ENCODE measurements at regions not wholly inside any gene's neighbourhood (a gene's known extent, or its start where the extent isn't known, plus 50 kb on each side); places are given as distances from the start of the nearest gene placed in this dataset.

- intact Hi-C loops (cut with DNase I; ENCODE audit: low total_unique reads): no loop called here
- DNase-seq: no peak
- no peak for ATAC-seq
- H3K36me3 ChIP-seq: no peaks in the 10 kb centered on the region
- H3K4me1 ChIP-seq: no peaks in the 10 kb centered on the region
- no peaks in the 10 kb centered on the region for H3K27me3 ChIP-seq
- in situ Hi-C loops (cut with MboI; ENCODE audit: low sequenced_read_pairs in 4 of 4): no loop called here
- no peak overlapping the region for H3K27ac ChIP-seq
- no peaks in the 10 kb centered on the region for H3K9me3 ChIP-seq
- TF ChIP-seq POLR2A (IDR thresholded peaks at IDR 0.05) (no peak), CTCF (IDR thresholded peaks at IDR 0.05 in 4 of 5, conservative IDR thresholded peaks at IDR 0.05 in 1 of 5) (no peak)
- H3K4me3 ChIP-seq: no peak overlapping the region
Observed at GRCh38 chr10:80786322-80786721, 248.6 kb downstream of the SH2D4B start.

GRCh38 chr10:80787952-80788351 is 250.2 kb downstream of the SH2D4B start:
- no peaks in the 10 kb centered on the region for H3K9me3 ChIP-seq
- H3K4me1 ChIP-seq: no peaks in the 10 kb centered on the region
- H3K36me3 ChIP-seq: no peaks in the 10 kb centered on the region
- no peaks in the 10 kb centered on the region for H3K27me3 ChIP-seq
- TF ChIP-seq POLR2A (IDR thresholded peaks at IDR 0.05) (no peak), CTCF (IDR thresholded peaks at IDR 0.05 in 4 of 5, conservative IDR thresholded peaks at IDR 0.05 in 1 of 5) (no peak)
- H3K4me3 ChIP-seq: no peak overlapping the region
- H3K27ac ChIP-seq: no peak overlapping the region
- DNase-seq: no peak
- in situ Hi-C loops (cut with MboI; ENCODE audit: low sequenced_read_pairs in 4 of 4): no loop called here
- ATAC-seq: no peak
- intact Hi-C loops (cut with DNase I; ENCODE audit: low total_unique reads): no loop called here

GRCh38 chr10:80794994-80795393 is 257.3 kb downstream of the SH2D4B start:
- Histone ChIP-seq H3K4me3 (no peak overlapping the region), H3K36me3 (no peaks in the 10 kb centered on the region), H3K27me3 (no peaks in the 10 kb centered on the region), H3K9me3 (no peaks in the 10 kb centered on the region), H3K4me1 (no peaks in the 10 kb centered on the region), H3K27ac (no peak overlapping the region)
- ATAC-seq: no peak
- intact Hi-C loops (cut with DNase I; ENCODE audit: low total_unique reads): no loop called here
- in situ Hi-C loops (cut with MboI; ENCODE audit: low sequenced_read_pairs in 4 of 4): no loop called here
- DNase-seq: no peak
- TF ChIP-seq POLR2A (IDR thresholded peaks at IDR 0.05) (no peak), CTCF (IDR thresholded peaks at IDR 0.05 in 4 of 5, conservative IDR thresholded peaks at IDR 0.05 in 1 of 5) (no peak)

- Histone ChIP-seq H3K4me1 (no peaks in the 10 kb centered on the region), H3K36me3 (no peaks in the 10 kb centered on the region), H3K9me3 (no peaks in the 10 kb centered on the region), H3K27ac (no peak overlapping the region), H3K27me3 (no peaks in the 10 kb centered on the region), H3K4me3 (no peak overlapping the region)
- ATAC-seq: no peak
- TF ChIP-seq CTCF (IDR thresholded peaks at IDR 0.05 in 4 of 5, conservative IDR thresholded peaks at IDR 0.05 in 1 of 5): no peak
- intact Hi-C loops (cut with DNase I; ENCODE audit: low total_unique reads) (no loop called here), in situ Hi-C loops (cut with MboI; ENCODE audit: low sequenced_read_pairs in 4 of 4) (no loop called here)
- no peak for DNase-seq
Observed at GRCh38 chr10:80805343-80806020, 267.8 kb downstream of the SH2D4B start.

- intact Hi-C loops (cut with DNase I; ENCODE audit: low total_unique reads) (no loop called here), in situ Hi-C loops (cut with MboI; ENCODE audit: low sequenced_read_pairs in 4 of 4) (no loop called here)
- DNase-seq: no peak
- no peaks in the 10 kb centered on the region for H3K36me3 ChIP-seq
- H3K9me3 ChIP-seq: no peaks in the 10 kb centered on the region
- H3K4me3 ChIP-seq: no peak overlapping the region
- TF ChIP-seq POLR2A (IDR thresholded peaks at IDR 0.05) (no peak), CTCF (IDR thresholded peaks at IDR 0.05 in 4 of 5, conservative IDR thresholded peaks at IDR 0.05 in 1 of 5) (no peak)
- H3K27ac ChIP-seq: no peak overlapping the region
- no peaks in the 10 kb centered on the region for H3K4me1 ChIP-seq
- no peak for ATAC-seq
- H3K27me3 ChIP-seq: no peaks in the 10 kb centered on the region
Observed at GRCh38 chr10:80814147-80814652, 276.5 kb downstream of the SH2D4B start.
